Stimulated activated CD4-positive, alpha-beta T cell treated with anti-CD3 and anti-CD28 coated beads, TNF-alpha, amount 100 ng/mL, for 48 hours (primary cell): ENCODE measurements at regions not wholly inside any gene's neighbourhood (a gene's known extent, or its start where the extent isn't known, plus 50 kb on each side); places are given as distances from the start of the nearest gene placed in this dataset.
"Not testable (repeated sequence)": the region's sequence is repeated elsewhere in the genome, so short reads cannot be mapped to it uniquely, and the experiment has no call there.

Experiments used
- DNase-seq, 3 donors: peaks; one replicate each; pipeline ENCODE4 v3.0.0-alpha.2; 2020; ENCODE audit warnings: low read depth in 3 of 3

DNA sequence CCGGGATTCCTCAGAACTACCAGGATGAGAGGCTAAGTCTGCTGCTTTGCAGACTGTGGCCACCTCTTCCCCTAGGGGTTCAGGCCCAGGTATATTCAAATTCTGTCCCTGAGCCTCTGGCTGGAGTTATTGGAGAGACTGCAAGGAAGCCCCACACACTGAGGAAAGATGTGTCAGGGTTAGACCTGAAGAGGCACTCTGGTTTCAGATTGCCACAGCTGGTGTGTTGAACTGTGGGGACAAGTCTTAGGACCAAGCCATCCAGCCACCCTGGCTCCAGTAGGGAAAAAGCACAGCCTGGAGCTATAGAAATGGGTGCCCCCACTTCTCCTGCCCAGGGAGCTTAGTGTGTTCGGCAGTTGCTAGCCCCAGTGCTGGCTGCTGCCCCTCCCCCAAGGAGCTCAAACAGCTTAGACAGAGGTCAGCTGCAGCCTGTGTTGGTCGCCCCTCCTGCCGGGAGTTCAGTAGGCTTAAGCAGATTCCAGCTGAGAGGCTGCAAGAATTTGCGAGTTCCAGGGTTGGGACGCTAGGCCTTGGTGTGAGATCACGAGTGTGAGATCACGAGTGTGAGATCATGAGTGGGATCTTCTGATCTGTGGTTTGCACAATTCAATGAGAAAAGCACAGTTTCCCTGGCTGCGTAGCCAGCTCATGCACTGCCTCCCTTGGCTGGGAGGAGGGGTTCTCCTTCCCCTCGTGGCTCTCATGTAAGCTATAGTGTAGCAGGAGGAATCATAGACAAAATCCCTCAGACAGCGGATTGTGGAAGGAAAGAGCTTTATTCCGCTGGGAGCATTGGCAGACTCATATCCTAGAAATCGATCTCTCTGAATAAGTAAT, 552.1 kb upstream of the CHORDC1 start:
- no peak for DNase-seq

DNA sequence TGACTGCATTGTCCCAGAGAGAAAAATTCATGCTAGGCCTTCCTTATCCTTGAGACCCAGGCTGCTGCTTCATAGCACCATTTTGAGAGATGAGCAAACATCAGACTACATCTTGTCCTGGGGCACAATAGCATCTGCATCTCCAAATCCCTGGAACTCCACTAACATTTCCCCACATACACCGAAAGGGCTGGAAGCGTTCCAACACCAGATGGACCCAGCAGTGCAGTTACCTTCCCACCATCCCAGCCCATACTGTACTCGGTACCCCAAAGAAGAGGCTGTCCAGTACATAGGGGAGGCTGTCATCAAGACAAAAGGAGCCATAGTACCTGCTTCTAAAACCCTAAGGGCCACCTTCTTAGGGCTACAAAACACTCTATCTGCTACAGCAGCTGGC, 547.2 kb upstream of the CHORDC1 start:
- DNase-seq, result no peak

DNA sequence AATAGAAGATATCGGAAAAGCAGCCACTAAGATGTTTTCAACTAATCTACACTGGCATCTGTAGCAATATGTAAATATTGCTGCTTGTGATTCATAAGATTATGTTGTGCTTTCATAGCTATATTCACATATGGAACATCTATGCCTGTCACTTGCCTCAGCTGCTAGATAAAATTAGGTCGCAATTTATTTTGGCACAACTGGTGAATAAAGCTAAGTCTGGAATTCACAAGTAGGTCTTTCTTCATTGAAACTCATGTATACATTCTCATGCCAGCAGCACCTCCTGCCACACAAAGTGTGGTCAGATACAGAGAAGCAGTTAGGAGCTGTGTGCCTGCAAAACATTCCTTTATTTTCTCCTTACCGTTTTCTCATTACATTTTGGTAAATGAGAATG, 543.3 kb upstream of the CHORDC1 start:
- no peak for DNase-seq

DNA sequence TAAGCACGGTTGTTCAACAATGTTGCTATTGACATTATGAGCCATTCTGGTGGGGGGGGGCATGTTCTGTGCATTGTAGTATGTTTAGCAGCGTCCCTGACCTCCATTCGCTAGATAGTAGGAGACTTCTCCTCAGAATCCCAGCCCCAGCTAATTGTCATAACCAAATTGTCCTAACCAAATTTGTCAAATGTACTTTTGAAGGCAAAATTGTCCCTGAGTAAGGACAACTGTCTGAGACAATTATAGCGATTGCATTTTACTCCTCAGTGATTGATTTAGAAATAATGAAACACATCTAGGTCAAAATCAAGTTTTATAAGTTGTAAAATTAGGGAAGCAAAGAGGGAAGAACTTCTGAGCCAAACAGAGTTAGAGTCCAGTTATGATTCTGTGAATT, 541.8 kb upstream of the CHORDC1 start:
- DNase-seq, result no peak

DNA sequence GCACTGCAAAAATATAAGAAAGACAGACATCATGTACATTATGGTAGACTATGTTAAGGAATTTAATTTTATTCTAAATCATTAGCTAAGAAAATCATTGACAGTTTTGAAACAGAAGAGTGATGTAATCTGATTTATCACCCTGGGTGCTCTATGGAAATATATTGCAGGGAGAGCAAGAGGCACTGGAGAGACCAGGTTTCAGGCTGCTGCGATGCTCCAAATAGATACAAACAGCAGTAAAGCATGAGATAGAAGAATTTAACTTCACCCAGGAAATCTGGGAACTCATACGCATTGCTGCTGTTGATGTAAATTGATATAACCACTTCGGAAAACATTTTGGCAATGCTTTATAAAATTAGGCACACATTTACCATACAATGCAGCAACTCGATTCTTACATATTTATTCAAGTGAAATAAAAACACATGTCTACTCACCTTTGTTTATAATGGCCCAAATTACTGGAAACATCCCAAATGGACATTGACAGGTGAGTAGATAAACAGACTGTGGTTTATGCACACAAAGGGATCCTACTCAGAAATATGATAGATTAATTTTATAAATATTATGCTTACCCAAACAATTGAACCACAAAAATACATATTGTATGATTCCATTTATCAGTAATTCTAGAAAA, 535.1 kb upstream of the CHORDC1 start:
- no peak for DNase-seq

DNA sequence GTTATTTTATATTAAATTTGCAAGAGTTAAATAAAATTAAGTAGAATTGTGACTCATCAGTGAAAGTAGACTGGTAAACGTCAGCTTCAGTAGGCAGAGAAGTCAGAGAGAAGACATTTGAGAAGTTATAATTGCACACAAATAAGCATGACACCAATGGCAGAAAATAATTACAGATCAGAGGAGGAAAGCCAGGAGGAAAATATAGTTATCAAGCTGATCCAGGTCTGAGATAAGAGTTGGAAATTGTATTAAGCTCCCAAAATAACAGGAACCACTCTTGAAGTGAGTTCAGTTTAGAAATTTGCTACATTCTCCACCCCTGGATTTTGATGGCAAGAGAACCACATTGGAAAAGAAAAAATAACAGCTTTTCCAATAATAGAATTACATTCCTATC, 533.8 kb upstream of the CHORDC1 start:
- no peak for DNase-seq

DNA sequence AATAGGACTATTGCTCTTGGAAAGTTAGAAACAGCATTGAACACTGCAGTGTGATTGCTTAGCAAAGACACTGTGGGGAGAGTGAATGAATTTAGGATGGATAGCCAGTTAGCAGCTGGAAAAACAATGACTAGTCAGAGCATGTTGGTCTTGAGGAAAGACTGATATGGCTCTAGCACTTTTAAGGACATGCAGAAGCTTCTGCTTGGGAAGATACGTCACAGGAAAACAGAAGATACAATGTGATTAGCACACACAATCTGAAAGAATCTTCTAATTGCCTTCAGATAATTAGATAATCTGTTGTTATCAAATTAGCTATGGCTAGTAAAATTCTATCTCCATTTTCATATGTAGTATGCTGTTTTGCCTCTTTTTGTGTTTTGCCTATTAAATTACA, 530.7 kb upstream of the CHORDC1 start:
- DNase-seq, result no peak

DNA sequence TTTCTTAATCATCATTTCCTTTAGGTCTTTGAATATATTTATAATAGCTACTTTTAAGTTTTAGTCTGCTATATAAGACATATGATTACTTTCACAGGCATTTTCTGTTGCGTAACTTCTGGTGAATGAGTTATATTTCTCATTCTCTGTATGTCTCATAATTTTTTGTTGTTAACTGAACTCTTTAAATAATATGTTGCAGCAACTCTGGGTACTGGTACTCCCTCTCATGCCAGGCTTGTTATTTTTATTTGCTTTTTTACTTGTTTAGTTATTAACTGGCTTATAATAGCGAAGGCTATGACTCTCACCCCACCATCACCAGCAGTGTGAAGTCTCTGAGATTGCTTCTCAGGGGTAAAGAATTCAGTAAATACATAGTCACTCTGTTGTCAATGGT, 524.2 kb upstream of the CHORDC1 start:
- DNase-seq, result no peak

DNA sequence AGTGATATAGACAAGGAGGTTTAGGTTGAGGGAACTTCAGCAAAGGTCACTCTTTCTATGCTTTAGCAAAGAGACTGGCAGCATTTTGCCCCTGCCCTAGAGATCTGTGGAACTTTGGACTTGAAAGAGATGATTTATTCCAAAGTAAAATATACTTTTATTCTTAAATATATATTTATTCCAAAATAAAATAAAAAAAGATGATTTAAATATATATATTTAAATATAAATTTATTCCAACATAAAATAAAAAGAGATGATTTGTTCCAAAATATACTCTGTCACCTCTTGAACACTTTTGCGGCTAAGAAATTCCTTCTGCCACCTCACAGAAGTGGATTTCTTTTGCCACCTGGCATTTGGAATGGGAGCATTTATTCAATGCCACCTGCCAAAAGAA, 521.3 kb upstream of the CHORDC1 start:
- no peak for DNase-seq

DNA sequence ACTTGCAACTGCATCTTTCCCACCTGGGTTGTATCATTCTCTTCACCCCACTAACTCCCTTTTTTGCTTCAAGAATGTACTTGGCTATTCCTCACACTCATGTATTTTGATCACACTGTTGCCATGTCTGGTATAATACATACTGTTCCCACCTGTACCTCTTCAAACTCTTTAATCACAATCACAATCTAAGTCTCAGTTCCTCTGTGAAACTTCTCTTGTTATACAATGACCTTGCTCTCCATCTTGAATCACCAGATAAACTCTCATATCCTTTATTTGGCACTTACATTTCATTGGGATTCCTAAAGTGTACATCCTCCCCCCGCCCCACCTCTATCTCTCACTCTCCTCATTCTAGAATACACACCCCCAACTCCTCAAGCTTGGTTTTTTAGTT, 516.0 kb upstream of the CHORDC1 start:
- no peak for DNase-seq

DNA sequence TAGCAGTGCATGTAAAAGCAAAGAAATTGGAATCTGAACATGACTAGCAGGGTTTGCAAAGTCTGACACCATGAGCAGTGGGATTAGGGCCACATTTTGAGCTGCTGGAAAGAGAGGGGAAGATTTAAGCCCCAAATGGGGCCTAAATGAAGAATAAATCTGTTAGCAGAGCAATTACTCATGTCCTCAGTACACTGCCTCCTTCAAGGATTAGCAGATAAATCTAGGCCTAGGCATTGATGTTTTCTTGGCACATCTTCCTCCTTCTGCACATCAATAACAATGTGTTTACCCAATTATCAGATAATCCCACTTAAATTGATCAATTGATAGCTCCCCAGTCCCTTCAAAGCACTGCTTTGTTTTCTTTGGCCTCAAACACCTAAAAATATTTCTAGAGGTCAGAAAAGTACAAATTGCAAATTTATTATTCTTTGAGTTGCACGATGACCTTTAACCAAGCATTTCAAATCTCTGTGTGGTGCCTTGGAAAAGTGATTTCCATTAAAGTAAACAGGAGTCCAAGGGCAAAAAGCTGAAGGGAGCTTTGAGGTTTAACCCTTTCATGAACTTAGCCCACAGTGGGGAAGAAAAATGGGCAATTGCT, 514.7 kb upstream of the CHORDC1 start:
- DNase-seq, result no peak

DNA sequence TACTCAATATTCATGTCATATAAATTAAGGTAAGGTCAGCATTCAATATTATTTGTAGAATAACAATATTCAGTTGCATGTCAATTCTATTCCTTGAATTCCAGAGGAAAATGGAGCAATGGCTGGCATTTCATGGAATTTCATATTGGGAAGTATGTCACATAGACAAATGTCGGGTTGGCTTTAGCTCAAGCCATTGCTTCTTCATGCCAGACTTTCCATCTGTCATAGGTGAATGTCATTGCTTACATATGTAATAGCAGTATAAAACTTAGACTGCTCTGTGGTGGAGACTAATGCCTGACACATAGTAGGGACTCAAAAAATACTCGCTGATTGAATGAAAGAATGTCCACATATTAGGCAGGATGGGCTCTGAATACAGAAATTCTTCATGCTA, 509.6 kb upstream of the CHORDC1 start:
- no peak for DNase-seq

DNA sequence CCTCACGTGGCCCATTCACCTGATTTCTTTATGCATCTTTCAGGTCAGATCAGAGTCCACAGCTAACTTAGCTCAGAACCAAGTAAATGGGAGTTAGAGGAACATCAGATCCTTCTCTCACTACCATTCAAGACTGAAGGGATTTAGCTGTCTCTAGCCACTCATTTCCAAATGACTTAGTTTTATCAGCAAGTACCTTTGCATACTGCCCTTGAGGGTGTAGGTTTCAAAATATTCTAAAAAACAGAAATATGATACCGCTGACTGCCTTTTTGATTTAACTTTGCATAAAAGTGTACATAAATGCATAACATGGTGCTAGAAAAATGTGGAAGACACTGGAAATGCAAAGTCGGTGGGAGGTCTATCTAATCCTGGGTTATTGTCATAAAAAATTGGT, 500.6 kb upstream of the CHORDC1 start:
- DNase-seq, result no peak

DNA sequence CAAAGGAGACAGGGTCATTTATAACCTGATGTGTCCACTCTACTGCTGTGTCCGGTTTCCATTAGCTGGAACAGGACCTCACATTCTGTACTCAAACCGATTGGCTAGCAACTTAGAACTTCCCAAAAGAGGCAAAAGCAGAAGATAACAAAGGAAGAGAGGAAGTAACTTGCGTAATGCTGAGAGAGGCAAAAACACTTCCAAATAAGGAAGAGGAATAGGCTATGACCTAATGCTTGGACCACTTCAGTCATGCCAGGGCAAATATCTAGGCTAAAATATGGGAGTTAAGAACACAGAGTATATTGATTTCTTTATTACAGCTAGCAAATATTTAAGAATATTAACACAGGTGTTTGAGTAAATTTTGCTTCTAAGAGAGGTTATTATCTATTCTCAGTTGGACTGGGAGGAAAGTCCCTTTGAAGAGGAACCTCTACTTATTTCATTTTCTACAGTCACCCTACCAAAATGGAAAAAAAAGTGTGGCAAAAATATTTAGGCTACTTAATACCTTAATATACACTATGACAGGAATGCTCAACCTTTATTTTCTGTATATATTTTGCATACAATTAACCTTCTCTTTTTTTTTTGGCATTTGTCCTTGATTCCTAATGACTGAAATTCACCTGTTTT, 499.8 kb upstream of the CHORDC1 start:
- no peak for DNase-seq

DNA sequence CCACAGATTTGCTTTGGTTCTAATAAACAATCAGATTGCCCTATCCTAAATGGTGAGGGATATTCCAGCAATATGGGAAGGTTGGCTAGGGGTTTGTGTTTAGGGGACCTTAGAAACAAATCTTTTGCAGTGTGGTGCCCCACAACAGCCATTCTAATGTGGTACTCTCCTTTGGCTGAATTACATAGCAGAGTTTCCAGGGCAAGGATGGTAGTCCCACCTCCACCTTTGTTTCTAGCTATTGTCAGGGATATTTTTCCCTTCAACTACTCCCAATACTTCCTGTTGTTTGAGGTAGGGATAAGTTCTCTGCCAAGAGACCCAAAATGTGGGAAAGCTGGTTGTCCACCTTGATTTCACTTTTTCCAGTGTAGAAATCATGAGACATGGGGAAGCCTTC, 494.7 kb upstream of the CHORDC1 start:
- no peak for DNase-seq

DNA sequence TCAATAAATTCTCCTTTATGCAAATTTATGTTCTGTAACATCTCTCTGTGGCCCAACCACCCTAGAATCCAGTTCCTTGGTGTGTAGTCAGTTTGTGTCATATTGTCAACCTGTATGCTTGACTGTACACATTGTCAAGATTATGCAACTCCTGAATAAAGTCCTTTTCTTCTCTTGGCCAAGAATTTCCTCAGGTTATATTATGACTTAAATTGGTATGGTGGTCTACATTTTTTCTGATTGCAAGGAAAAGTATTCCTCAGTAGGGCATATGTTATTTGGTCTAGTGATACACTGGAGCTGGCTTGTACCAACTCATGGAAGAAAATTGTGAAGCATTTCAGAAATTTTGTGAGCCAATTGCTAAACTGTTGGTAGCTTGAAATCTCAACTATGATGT, 482.8 kb upstream of the CHORDC1 start:
- no peak for DNase-seq

DNA sequence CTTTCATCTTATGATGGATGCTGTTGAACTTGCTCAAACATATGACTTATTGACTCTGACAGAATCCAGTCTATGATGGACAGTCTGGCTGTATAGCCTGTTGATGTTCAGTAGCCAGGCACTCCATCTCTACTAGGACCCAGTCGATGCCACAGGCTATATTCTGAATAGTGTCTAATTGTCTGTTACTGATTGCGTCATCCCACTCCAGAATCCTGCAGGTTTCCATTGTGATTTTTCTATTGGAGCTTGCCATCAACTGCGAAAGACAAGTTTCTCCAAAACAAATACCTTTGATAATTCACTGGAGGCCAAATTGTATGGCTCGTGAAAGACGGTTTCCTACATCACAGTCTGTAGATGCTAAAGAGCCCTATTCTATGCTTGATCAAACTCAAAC, 481.7 kb upstream of the CHORDC1 start:
- no peak for DNase-seq

DNA sequence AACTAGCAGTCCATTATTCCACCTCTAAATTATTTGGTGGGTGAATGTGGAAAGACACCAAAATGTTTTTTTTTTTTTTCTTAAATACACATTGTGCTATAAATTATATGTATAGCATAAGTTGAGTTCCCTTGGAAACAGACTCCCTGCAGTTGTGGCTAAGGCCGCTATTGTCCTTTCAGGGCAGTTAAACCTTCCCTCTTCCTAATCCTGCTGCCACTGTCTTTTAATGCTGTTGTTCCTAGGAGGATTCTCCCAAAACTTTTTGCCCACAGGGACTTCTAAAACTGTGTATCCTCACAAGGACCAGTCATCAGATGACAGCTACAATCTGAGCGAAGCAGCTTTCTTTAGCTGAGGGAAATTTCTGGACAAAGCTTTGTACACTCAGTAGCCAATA, 478.9 kb upstream of the CHORDC1 start:
- DNase-seq, result no peak

DNA sequence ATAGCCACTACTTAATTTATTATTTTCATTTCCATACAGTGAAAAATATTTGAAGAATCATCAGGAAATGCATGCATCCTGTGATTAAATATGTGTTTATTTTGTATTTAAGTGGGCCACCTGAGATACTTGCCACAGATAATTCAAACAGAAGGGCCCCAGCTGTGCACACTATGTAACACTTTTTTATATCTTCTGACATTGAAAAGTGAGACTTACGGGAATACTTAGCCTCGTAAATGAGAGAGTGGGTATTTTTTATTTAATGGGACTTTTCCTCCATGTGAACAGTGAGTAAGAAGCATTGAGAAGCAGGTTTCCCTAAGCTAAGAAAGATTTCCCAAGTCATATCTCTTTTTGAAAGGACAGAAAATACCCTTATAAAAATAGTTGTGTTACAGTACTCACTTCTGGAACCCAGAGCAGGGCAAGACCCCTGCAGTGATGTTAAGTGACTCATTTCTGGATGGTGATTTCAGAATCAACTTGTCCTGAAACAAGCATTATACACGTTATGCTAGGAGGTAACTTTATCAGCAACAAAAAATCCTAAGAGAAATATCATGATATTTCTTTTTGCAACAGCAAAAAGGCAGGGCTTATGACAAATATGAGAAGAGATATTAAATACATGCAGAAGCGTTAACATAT, 478.1 kb upstream of the CHORDC1 start:
- DNase-seq, result no peak

DNA sequence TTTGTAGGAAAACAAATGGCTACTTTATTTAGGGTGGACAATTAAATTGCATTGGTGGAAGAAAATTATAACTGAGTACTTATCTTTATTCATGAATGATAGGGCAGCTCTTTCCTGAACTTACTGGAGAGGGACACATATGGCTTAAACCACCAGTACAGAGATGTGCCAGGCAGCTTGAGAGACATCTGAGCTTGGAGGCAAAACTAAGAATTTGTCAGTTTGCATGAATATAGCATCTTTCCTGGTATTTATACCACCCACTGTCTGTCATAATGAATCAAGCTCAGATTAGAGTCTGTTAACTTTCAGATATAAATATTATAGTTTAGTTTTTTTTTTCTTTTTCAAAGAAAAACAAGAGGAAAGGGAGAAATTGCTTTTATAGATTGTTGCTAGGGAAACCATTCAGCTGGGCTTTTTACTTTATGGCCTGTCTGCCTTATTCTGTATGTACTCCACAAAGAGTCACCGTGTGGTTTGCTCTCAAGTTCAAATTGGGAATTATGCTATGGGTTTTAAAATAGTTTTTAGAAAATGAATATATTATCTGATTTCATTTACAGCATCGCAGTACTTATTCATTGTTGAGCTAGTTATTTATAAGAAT, 477.0 kb upstream of the CHORDC1 start:
- no peak for DNase-seq

DNA sequence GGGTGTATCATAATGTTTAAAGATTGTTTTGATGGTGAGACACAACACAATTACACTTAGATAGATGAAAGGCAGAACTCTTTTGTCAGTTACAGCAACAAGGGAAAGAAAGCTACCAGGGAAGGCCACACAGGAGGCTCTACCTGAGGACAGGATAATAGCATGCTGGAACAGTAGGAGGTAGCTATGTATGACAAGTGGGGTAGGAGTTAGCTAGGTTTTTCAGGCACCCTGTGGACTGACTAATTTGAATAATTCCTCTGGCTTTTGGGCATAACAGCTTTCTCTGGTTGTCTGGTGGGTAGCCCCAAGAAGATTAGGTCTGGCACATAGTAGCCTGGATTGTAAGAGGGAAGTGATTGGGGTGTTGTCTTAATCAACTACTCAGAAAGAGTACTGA, 475.4 kb upstream of the CHORDC1 start:
- DNase-seq, result no peak

DNA sequence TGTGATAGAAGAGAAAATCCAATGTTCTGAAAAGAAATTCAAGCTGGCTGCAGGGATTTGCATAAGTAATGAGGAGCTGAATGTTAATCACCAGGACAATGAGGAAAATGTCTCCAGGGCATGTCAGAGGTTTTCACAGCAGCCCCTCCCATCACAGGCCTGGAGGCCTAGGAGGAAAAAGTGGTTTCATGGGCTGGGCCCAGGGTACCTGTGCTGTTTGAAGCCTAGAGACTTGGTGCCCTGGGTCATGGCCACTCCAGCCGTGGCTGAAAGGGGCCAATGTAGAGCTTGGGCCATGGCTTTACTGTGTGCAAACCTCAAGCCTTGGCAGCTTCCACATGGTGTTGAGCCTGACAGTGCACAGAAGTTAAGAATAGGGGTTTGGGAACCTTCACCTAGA, 452.6 kb upstream of the CHORDC1 start:
- DNase-seq, result not testable (repeated sequence)
